Naive B cell (primary cell): ENCODE measurements at regions not wholly inside any gene's neighbourhood (a gene's known extent, or its start where the extent isn't known, plus 50 kb on each side); places are given as distances from the start of the nearest gene placed in this dataset.

Experiments used
- ATAC-seq, 2 donors: fragments of 150-1000 bp; cut with Tn5 transposase; 2 replicates each; pipeline ENCODE4 v1.10.0; 2021; ENCODE audit warnings: low read depth in 2 of 2, mild to moderate bottlenecking in 2 of 2, moderate library complexity in 2 of 2
- DNase-seq: peaks from one replicate; pipeline ENCODE4 v3.0.0; 2022
- H3K27ac Mint-ChIP-seq, 6 donors: one replicate each; pipeline ENCODE4 v1.8.0; 2020 to 2022; ENCODE audit warnings: mild to moderate bottlenecking in 6 of 6, mixed read lengths in 6 of 6, moderate library complexity in 5 of 6, inconsistent platforms in 2 of 6
- H3K27me3 Mint-ChIP-seq, 3 donors: one replicate each; pipeline ENCODE4 v1.8.0; 2021 to 2022; ENCODE audit warnings: mixed read lengths in 3 of 3, mild to moderate bottlenecking in 1 of 3
- H3K36me3 Mint-ChIP-seq, 2 donors: one replicate each; pipeline ENCODE4 v1.8.0; 2020 to 2022; ENCODE audit warnings: mixed read lengths in 2 of 2, inconsistent platforms in 1 of 2, mild to moderate bottlenecking in 1 of 2
- H3K4me1 Mint-ChIP-seq, 3 donors: one replicate each; pipeline ENCODE4 v1.8.0; 2020 to 2022; ENCODE audit warnings: mixed read lengths in 3 of 3, inconsistent platforms in 1 of 3, mild to moderate bottlenecking in 1 of 3, moderate library complexity in 1 of 3
- H3K4me3 Mint-ChIP-seq, 8 donors: one replicate each; pipeline ENCODE4 v1.8.0; 2020 to 2022; ENCODE audit warnings: mild to moderate bottlenecking in 8 of 8, mixed read lengths in 8 of 8, moderate library complexity in 8 of 8, inconsistent platforms in 2 of 8
- H3K9me3 Mint-ChIP-seq, 7 donors: one replicate each; pipeline ENCODE4 v1.8.0; 2020 to 2022; ENCODE audit warnings: mixed read lengths in 7 of 7, mild to moderate bottlenecking in 5 of 7, inconsistent platforms in 2 of 7, moderate library complexity in 1 of 7

DNA sequence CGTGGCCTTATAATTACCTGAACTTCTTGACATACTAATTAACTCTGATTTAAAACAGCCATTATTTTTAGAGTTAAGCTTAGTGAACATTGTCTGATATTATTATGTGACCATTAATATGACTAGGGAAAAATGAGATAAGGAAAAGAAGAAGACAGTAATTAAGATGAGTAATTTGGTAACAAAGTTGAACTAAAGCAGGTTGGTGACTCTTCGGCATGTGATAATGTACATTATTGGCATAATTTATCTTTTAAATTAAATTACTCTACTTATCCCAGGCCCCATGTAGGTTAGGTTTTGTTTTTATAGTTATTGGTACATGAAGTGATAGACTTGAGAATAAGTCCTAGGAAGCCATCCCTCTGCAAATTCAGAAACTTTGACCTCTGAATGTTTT is 249.7 kb upstream of the CFAP20DC start:
- Mint-ChIP-seq H3K27ac (no peak overlapping the region), H3K36me3 (no peaks in the 10 kb centered on the region), H3K4me3 (no peak overlapping the region), H3K4me1 (peaks cover 7 to 17% (median 8%) of the 10 kb centered on the region in 3 donors), H3K27me3 (no peaks in the 10 kb centered on the region), H3K9me3 (peaks cover 4 to 19% (median 10%) of the 10 kb centered on the region in 7 donors)
- DNase-seq, result no peak
- no peak for ATAC-seq

DNA sequence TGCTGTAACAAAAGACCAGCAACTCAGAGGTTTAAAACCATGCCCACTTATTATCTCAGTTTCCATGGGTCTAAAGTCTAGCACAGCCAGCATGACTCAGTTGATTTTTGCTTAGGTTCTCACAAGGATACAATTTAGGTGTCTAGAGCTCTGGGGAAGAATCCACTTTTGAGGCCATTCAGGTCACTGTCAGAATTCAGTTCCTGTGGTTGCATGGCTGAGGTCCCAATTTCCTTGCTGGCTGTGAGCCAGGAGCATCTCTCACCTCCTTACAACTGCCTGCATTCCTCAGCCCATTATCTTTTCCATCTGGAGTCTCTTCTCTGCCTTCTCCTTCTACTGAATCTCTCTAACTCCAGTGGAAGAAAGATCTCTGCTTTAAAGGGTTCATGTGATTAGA is 240.5 kb upstream of the CFAP20DC start:
- no peaks in the 10 kb centered on the region for H3K27me3 Mint-ChIP-seq
- H3K9me3 Mint-ChIP-seq, result peaks cover 4 to 21% (median 15%) of the 10 kb centered on the region in 7 donors
- no peaks in the 10 kb centered on the region for H3K36me3 Mint-ChIP-seq
- ATAC-seq (no peak), DNase-seq (no peak)
- H3K4me1 Mint-ChIP-seq, result no peaks in the 10 kb centered on the region
- H3K4me3 Mint-ChIP-seq, result no peak overlapping the region
- no peak overlapping the region for H3K27ac Mint-ChIP-seq

DNA sequence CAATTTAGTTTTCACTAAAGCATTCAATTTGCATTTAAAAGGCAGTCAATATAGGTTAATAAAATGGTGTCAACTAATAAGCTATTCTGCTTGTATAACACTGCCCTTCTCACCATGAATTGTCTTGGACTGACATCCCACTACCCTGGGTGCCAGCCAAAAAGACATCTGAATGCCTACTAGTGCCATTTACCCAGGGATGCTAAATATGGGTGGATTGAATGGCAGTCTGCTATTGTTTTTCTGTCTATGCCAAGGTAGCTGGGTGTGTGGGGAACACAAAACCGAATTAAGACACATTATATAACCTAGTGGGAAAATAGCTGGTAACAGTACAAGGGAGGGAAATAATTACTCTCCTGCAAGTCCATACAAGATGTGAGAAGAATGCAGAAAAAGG is 240.0 kb upstream of the CFAP20DC start:
- Mint-ChIP-seq H3K27ac (no peak overlapping the region), H3K27me3 (no peaks in the 10 kb centered on the region), H3K4me3 (no peak overlapping the region), H3K36me3 (no peaks in the 10 kb centered on the region), H3K4me1 (no peaks in the 10 kb centered on the region), H3K9me3 (peaks cover 2 to 18% (median 12%) of the 10 kb centered on the region in 7 donors)
- ATAC-seq, result no peak
- no peak for DNase-seq

DNA sequence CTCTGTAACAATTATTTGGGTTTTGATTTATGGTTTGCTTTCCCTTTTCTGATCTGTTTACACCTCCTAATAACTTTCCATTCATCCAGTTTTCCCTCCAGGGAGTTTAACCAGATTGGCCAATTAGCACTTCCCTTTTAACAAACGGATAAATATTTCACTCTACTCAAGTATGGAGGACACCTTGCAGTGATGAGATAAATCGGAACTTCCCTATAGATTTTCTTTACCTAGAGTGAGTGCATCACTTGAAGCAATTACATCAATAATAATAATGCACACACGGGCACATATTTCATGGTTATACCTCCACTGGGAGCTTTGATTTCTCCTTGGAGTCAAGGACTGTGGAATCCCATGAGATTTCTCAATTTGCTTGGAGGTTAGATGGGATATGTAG is 239.1 kb upstream of the CFAP20DC start:
- no peak for DNase-seq
- H3K4me1 Mint-ChIP-seq, result no peaks in the 10 kb centered on the region
- peaks cover under 1 to 12% (median 9%) of the 10 kb centered on the region in 7 donors for H3K9me3 Mint-ChIP-seq
- no peak for ATAC-seq
- H3K4me3 Mint-ChIP-seq, result no peak overlapping the region
- H3K27me3 Mint-ChIP-seq, result no peaks in the 10 kb centered on the region
- H3K27ac Mint-ChIP-seq, result no peak overlapping the region
- no peaks in the 10 kb centered on the region for H3K36me3 Mint-ChIP-seq

DNA sequence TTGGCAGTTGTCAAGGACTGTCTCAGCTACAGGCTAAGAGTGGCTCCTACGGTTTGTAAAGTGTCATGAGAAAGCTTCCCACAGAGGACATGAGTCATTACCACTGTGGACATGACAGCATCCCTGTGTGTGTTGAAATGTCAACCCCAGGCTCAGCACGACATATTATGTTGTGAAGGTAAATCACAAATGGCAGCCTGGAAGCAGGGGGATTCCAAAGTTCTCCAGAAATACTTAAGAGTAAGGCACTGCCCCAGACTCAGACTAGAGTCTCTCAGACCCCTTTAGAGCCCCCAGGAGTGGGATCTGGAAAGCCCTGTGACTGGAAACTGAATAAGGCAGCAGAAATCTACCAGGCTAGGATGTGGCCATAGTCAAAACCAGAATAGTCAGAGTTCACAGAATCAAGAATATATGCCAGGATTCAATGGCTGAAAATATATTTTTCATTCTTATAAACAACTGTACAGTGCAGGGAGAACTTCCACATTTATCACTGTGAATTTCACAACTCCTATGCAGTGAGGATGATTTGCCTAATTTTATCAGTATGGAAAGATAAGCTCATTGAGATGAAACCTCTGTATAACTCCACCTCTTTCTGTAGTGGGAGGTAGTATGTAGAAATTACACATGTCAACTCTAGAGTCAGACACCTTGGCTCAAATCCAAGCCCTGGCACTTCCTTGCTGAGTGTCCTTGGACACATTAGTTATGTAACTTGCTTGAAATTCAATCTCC is 237.1 kb upstream of the CFAP20DC start:
- H3K4me3 Mint-ChIP-seq, result no peak overlapping the region
- no peaks in the 10 kb centered on the region for H3K36me3 Mint-ChIP-seq
- no peaks in the 10 kb centered on the region for H3K9me3 Mint-ChIP-seq
- H3K27ac Mint-ChIP-seq, result no peak overlapping the region
- H3K4me1 Mint-ChIP-seq, result no peaks in the 10 kb centered on the region
- DNase-seq, result no peak
- ATAC-seq, result no peak
- H3K27me3 Mint-ChIP-seq, result no peaks in the 10 kb centered on the region

DNA sequence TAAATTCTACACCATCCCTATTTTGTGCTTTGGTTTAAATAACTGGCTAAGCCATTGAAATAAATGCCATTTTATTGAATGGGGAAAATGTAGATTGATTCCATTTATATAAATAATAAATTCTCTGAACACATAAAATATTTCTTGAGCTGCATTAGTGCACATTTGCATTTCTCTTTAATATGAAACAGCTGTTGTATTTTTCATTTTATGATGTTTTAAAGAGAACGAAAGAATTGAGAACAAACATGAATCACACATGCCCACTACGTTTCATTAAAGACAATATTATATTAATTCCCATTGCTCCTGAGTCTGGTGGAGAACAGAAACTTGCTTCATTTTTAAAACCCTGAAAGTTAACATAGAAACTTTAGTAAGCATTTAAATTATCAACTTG is 235.7 kb upstream of the CFAP20DC start:
- Mint-ChIP-seq H3K36me3 (no peaks in the 10 kb centered on the region), H3K4me1 (no peaks in the 10 kb centered on the region), H3K9me3 (no peaks in the 10 kb centered on the region), H3K4me3 (no peak overlapping the region), H3K27ac (no peak overlapping the region), H3K27me3 (no peaks in the 10 kb centered on the region)
- DNase-seq (no peak), ATAC-seq (no peak)

DNA sequence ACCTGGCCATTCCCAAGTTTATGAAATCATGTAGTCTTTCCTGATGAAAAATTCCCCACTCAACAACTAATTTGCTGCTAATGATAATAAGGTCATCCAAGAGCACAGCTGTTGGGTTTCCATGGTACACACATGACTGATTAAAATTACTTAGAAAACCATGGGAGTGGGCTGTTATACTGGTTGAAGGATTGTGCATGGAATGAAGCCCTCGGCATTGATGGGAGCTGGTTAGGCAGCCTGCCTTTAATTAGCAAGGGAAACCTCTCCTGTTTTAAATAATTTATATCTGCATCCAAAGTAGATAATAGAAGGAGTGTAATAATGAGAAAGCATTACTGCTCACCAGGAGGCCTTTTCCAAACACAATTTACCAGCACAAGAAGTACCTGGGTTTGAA is 235.1 kb upstream of the CFAP20DC start:
- ATAC-seq, result no peak
- Mint-ChIP-seq H3K27ac (no peak overlapping the region), H3K27me3 (no peaks in the 10 kb centered on the region), H3K4me3 (no peak overlapping the region), H3K4me1 (no peaks in the 10 kb centered on the region), H3K36me3 (no peaks in the 10 kb centered on the region), H3K9me3 (no peaks in the 10 kb centered on the region)
- no peak for DNase-seq

DNA sequence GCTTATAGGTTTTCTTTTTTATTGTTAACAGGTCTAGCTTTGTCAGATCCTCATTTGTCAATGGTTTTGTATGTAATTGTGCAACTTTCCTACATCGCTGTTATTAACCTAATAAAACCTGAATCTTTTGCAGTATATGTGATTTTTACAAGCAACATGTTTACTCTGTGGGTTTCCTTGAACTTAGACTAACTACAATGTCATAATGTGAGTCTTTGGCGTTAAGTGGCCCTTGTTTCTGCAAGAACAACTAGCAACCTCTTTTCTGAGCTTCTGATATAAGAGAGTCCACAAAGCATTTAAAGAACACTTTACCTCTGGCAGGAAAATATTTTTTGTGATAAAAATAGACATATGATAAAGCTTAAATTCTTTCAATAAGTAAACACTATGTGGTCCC is 230.3 kb upstream of the CFAP20DC start:
- peaks cover 0 to 3% (median 0%) of the 10 kb centered on the region in 7 donors for H3K9me3 Mint-ChIP-seq
- no peaks in the 10 kb centered on the region for H3K36me3 Mint-ChIP-seq
- no peak overlapping the region for H3K4me3 Mint-ChIP-seq
- ATAC-seq, result no peak
- no peak for DNase-seq
- H3K4me1 Mint-ChIP-seq, result no peaks in the 10 kb centered on the region
- no peaks in the 10 kb centered on the region for H3K27me3 Mint-ChIP-seq
- no peak overlapping the region for H3K27ac Mint-ChIP-seq

DNA sequence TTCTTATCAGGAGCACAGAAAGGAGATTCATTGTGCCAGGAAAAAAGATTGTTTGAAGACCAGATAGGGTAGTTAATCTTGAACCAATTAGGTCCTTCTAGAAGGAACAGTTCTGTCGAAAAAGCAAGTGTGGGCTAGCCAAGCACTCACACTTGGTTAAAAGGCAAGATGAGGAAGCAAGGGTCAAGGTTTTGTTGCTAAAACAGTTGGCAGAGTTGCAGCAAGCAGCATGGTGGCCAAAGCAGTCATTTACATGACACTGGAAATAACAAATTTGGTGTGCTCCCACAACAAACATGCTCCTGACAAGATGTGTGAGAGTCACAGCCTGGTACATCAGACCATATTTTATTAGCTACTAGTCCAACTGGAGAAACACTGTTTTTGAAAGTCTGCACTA is 228.0 kb upstream of the CFAP20DC start:
- DNase-seq (no peak), ATAC-seq (no peak)
- Mint-ChIP-seq H3K9me3 (peaks cover 0 to 3% (median 0%) of the 10 kb centered on the region in 7 donors), H3K27me3 (no peaks in the 10 kb centered on the region), H3K4me3 (no peak overlapping the region), H3K4me1 (no peaks in the 10 kb centered on the region), H3K36me3 (no peaks in the 10 kb centered on the region), H3K27ac (no peak overlapping the region)

DNA sequence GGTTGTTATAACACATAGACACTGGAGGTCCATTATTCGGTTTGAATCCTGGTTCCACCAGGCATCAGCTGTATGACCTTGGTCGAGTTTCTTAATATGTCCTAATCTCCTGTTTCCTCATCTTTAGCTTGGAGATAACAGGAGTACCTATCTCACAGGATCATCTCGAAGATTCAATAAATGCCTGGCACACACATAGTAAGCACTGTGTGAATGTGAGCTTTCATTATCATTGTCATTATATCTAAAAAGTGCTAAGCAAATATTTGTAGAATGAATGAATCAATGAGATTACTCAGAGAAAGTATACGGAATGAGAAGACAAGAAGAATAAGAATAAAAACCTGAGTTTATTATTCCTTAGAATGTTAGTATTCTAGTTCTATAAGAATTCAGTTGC is 227.4 kb upstream of the CFAP20DC start:
- no peak overlapping the region for H3K27ac Mint-ChIP-seq

DNA sequence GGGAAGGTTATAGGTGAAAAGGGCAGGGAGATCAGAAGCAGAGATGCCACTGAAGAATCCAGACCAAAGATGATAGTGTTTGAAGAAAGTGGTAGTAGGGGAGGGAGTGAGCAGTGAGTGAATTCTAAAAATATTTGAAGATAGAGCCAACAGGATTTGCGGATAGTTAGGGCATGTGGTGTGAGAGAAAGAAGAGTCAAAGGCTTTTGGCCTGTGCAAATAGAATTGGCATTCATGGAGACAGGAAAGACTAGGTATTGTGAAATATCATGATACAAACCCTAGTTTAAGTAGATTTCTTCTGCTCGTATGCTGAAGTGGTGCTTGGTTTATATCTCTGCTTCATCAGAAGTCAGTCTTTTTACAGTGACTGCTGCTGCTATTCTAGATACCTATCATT is 224.2 kb upstream of the CFAP20DC start:
- H3K9me3 Mint-ChIP-seq, result peaks cover 0 to 3% (median 0%) of the 10 kb centered on the region in 7 donors
- H3K4me3 Mint-ChIP-seq, result no peak overlapping the region
- no peaks in the 10 kb centered on the region for H3K36me3 Mint-ChIP-seq
- DNase-seq, result no peak
- H3K27me3 Mint-ChIP-seq, result no peaks in the 10 kb centered on the region
- ATAC-seq, result no peak
- no peaks in the 10 kb centered on the region for H3K4me1 Mint-ChIP-seq
- no peak overlapping the region for H3K27ac Mint-ChIP-seq

More for the DNA sequence above, 227.4 kb upstream of the CFAP20DC start:
- peaks cover 0 to 3% (median 0%) of the 10 kb centered on the region in 7 donors for H3K9me3 Mint-ChIP-seq
- no peaks in the 10 kb centered on the region for H3K27me3 Mint-ChIP-seq
- H3K4me1 Mint-ChIP-seq, result no peaks in the 10 kb centered on the region
- no peaks in the 10 kb centered on the region for H3K36me3 Mint-ChIP-seq
- no peak overlapping the region for H3K4me3 Mint-ChIP-seq
- ATAC-seq, result no peak
- no peak for DNase-seq

DNA sequence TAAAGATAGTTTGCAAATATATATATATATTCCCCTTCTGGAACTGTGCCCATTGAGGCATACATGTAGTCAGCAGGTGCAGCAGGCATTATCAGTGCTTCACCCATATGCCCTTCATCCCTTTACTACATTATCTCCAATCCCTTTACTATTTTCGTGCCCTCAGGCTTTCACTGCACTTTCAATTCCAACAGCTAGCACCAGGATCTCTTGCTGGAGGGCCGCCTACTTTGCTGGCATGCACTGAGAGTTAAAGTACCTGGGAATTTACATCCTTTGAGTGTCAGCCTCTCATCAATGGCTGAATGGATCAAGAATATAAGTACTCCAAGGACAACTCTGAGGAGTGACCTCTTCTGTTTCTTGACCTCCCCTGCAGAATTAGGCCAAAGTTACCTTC is 222.1 kb upstream of the CFAP20DC start:
- Mint-ChIP-seq H3K4me3 (no peak overlapping the region), H3K9me3 (no peaks in the 10 kb centered on the region), H3K27ac (peak overlapping the region in 1 of 6 donors; percentile 30), H3K27me3 (no peaks in the 10 kb centered on the region), H3K4me1 (no peaks in the 10 kb centered on the region), H3K36me3 (no peaks in the 10 kb centered on the region)
- no peak for ATAC-seq
- no peak for DNase-seq

DNA sequence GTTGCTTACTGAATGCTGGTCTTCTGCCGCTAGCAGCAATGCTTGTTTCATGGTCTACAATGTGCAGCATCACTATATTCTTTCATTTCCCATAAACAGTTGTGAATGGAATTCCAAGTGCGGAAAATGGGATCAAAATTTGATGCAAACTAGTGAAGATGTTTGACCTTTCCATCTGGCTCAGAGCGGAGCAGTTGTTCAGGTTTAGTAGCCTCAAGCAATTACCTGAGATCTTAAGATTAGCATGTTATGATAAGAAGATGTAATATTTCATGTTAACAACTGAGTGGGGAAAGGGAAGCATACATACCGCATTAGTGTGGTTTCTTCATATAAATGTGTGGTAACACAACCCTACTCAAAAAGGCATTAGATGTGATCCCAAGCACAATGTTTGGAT is 221.1 kb upstream of the CFAP20DC start:
- H3K36me3 Mint-ChIP-seq, result no peaks in the 10 kb centered on the region
- H3K27ac Mint-ChIP-seq, result no peak overlapping the region
- H3K9me3 Mint-ChIP-seq, result no peaks in the 10 kb centered on the region
- H3K4me3 Mint-ChIP-seq, result no peak overlapping the region
- H3K4me1 Mint-ChIP-seq, result no peaks in the 10 kb centered on the region
- DNase-seq (no peak), ATAC-seq (no peak)
- H3K27me3 Mint-ChIP-seq, result no peaks in the 10 kb centered on the region

DNA sequence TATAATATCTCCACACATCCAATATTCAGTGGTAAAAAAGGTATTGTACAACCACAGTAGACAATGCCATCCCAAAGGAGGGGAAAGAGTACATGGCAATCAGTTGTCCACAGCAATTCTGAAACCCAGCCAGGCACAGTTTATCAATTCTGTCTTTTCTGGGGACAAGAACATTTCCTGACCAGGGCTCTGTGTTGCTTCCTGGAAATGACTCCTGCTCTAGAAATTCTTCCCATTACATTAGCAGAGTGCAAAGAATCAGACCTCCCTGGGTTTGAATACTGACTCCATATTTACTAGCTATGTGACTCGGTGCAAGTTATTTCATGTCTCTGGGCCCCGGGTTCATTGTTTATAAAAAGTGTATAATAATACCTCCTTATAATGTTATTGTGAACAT is 220.4 kb upstream of the CFAP20DC start:
- Mint-ChIP-seq H3K27ac (peak overlapping the region in 1 of 6 donors; percentile 5), H3K27me3 (no peaks in the 10 kb centered on the region), H3K4me1 (no peaks in the 10 kb centered on the region), H3K4me3 (no peak overlapping the region), H3K36me3 (no peaks in the 10 kb centered on the region), H3K9me3 (no peaks in the 10 kb centered on the region)
- ATAC-seq (no peak), DNase-seq (no peak)

DNA sequence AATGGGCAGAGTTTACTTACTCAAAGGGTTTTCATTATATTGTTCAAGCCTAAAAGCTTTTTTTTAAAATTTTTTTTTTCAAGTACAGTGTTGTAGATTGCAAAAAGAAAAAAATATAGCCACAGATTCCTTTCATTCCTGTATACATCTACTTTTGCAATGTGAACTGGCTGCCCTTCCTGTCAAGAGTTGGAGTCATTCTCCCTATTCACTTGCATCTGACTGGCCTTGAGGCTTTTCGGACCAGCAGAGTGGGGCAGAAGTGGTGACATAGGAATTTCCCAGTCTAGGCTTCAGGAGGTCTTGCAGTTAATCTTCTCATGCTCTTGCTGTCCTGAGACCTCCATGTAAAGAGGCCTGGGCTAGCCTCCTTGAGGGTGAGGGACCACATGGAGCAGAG is 218.3 kb upstream of the CFAP20DC start:
- Mint-ChIP-seq H3K4me3 (peak overlapping the region in 1 of 8 donors; percentile 73), H3K27me3 (no peaks in the 10 kb centered on the region), H3K9me3 (peaks cover 0 to 7% (median 0%) of the 10 kb centered on the region in 7 donors), H3K4me1 (peaks cover 0 to 2% (median 0%) of the 10 kb centered on the region in 3 donors), H3K36me3 (peaks cover 0 to 4% of the 10 kb centered on the region in 2 donors), H3K27ac (no peak overlapping the region)
- ATAC-seq (no peak), DNase-seq (no peak)
